ENCODE measurements at regions not wholly inside any gene's neighbourhood (a gene's known extent, or its start where the extent isn't known, plus 50 kb on each side); places are given as distances from the start of the nearest gene placed in this dataset.

GRCh38 chr2:158047156-158047611 is 54.5 kb upstream of the UPP2 start:
- TF ChIP-seq, protein P1, sequence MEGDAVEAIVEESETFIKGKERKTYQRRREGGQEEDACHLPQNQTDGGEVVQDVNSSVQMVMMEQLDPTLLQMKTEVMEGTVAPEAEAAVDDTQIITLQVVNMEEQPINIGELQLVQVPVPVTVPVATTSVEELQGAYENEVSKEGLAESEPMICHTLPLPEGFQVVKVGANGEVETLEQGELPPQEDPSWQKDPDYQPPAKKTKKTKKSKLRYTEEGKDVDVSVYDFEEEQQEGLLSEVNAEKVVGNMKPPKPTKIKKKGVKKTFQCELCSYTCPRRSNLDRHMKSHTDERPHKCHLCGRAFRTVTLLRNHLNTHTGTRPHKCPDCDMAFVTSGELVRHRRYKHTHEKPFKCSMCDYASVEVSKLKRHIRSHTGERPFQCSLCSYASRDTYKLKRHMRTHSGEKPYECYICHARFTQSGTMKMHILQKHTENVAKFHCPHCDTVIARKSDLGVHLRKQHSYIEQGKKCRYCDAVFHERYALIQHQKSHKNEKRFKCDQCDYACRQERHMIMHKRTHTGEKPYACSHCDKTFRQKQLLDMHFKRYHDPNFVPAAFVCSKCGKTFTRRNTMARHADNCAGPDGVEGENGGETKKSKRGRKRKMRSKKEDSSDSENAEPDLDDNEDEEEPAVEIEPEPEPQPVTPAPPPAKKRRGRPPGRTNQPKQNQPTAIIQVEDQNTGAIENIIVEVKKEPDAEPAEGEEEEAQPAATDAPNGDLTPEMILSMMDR (IDR thresholded peaks at IDR 0.05; ENCODE audit: extremely low read depth in 1 of 2, insufficient read depth in 1 of 2, low read depth in 1 of 2, low read length in 2 of 2) = no peak
- TF ChIP-seq, protein P2, sequence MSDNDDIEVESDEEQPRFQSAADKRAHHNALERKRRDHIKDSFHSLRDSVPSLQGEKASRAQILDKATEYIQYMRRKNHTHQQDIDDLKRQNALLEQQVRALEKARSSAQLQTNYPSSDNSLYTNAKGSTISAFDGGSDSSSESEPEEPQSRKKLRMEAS (IDR thresholded peaks at IDR 0.05; ENCODE audit: insufficient read depth, insufficient read length) = no peak
- TF ChIP-seq POLR2A (IDR thresholded peaks at IDR 0.05; ENCODE audit: low read depth, low read length) = no peak
- no peak for TF ChIP-seq GATA2 (IDR thresholded peaks at IDR 0.05; ENCODE audit: insufficient read depth, insufficient read length, low read depth, low read length)
- no peak for TF ChIP-seq POLR2AphosphoS5 (IDR thresholded peaks at IDR 0.05; ENCODE audit: insufficient read depth, low read depth, low read length)
- TF ChIP-seq FOS (IDR thresholded peaks at IDR 0.05; ENCODE audit: borderline replicate concordance, insufficient read depth, low read length) = no peak

All from endothelial cell of umbilical vein (primary cell).